K562 (cell line): ENCODE measurements at regions not wholly inside any gene's neighbourhood (a gene's known extent, or its start where the extent isn't known, plus 50 kb on each side); places are given as distances from the start of the nearest gene placed in this dataset.

Source experiments
- ATAC-seq: fragments of 200-7000 bp; cut with Tn5 transposase; 3 replicates; pipeline ENCODE4 v1.9.1; 2020; ENCODE audit warnings: moderate library complexity
- BruUV-seq: library from RNA; stranded (reverse); fragments of 400-500 nt; replicated peaks from 2 replicates; lab custom pipeline; 2021; lab: Mats Ljungman, UMichigan
- CTCF ChIA-PET: fragments of 300-600 bp; formaldehyde crosslinking; extraction: SDS; loops from one replicate; lab custom pipeline; 2021; ENCODE audit warnings: low intra/inter-chr PET ratio; lab: Yijun Ruan, JAX
- POLR2A ChIA-PET: fragments of 300-600, 350-650 bp; sonication (Branson Sonifier 250); formaldehyde crosslinking; extraction: SDS; loops from one replicate; lab custom pipeline; 2021; ENCODE audit warnings: antibody characterized with exemption, inconsistent platforms; lab: Yijun Ruan, JAX
- DNase-seq, 4 experiments: peaks; one replicate each; pipeline versions ENCODE4 v3.0.0 to v3.0.0-alpha.2; 2011 to 2018; ENCODE audit warnings: low spot score in 3 of 4, mixed read lengths in 3 of 4; ENCODE audit errors: extremely low read depth in 1 of 4
- FAIRE-seq: peaks from 2 replicates; lab custom pipeline; 2011; peaks lifted over from hg19 to GRCh38; lab: Jason Lieb, UNC
- H2AFZ ChIP-seq: 2 replicates; pipeline ENCODE4 v1.6.0; 2011; ENCODE audit warnings: low read depth, low read length, control low read depth, inconsistent platforms
- H3K27ac ChIP-seq: fragments of 200-600 bp; 3 replicates; pipeline ENCODE4 v1.8.0; 2011; ENCODE audit warnings: low read depth, mild to moderate bottlenecking, control low read depth, inconsistent platforms, low read length, moderate library complexity, mixed read lengths; ENCODE audit errors: extremely low read depth
- H3K27me3 ChIP-seq, 2 experiments: fragments of 300-600 bp in 1 of 2; 2 replicates in 1 of 2; 3 replicates in 1 of 2; pipeline versions ENCODE4 v1.6.0 to v1.8.0; 2011; ENCODE audit warnings: inconsistent platforms in 2 of 2, low read length in 2 of 2, mild to moderate bottlenecking in 1 of 2, mixed read lengths in 1 of 2, moderate library complexity in 1 of 2; ENCODE audit not compliant: control insufficient read depth in 2 of 2, insufficient read depth in 2 of 2
- H3K36me3 ChIP-seq: fragments of 300-600 bp; 3 replicates; pipeline ENCODE4 v1.8.0; 2011; ENCODE audit warnings: mild to moderate bottlenecking, low read length, inconsistent platforms; ENCODE audit not compliant: control insufficient read depth, insufficient read depth
- H3K4me1 ChIP-seq, 2 experiments: fragments of 200-600 bp in 1 of 2; replicated peaks in 1 of 2; 2 replicates in 1 of 2; 3 replicates in 1 of 2; pipeline versions ENCODE4 v1.5.1 to v1.8.0; 2011; ENCODE audit warnings: inconsistent platforms in 2 of 2, low read length in 2 of 2, mild to moderate bottlenecking in 1 of 2, mixed read lengths in 1 of 2, moderate library complexity in 1 of 2; ENCODE audit not compliant: control insufficient read depth in 2 of 2, insufficient read depth in 2 of 2
- H3K4me2 ChIP-seq: 2 replicates; pipeline ENCODE4 v1.6.1; 2011; ENCODE audit warnings: low read length, control low read depth, inconsistent platforms, mixed read lengths; ENCODE audit not compliant: insufficient read depth
- H3K4me3 ChIP-seq: fragments of 200-600 bp; sonication (generic), shearing (Covaris generic); 2 replicates; pipeline ENCODE4 v1.5.1; 2016; ENCODE audit warnings: control low read depth, inconsistent platforms
- H3K79me2 ChIP-seq: fragments of 200-600 bp; 3 replicates; pipeline ENCODE4 v1.8.0; 2011; ENCODE audit warnings: low read length, inconsistent platforms; ENCODE audit not compliant: control insufficient read depth, insufficient read depth
- H3K9ac ChIP-seq, 2 experiments: 2 replicates each; pipeline versions ENCODE4 v1.6.0 to v1.6.1; 2011; ENCODE audit warnings: low read depth in 2 of 2, low read length in 2 of 2, control low read depth in 1 of 2, inconsistent platforms in 1 of 2, mild to moderate bottlenecking in 1 of 2, mixed read lengths in 1 of 2; ENCODE audit not compliant: insufficient read depth in 1 of 2
- H3K9me1 ChIP-seq: one replicate; pipeline ENCODE4 v1.6.0; 2011; ENCODE audit warnings: inconsistent platforms, mild to moderate bottlenecking, low read length, moderate library complexity; ENCODE audit not compliant: control insufficient read depth, insufficient read depth
- H3K9me3 ChIP-seq: replicated peaks from 2 replicates; pipeline ENCODE4 v1.5.1; 2011; ENCODE audit warnings: low read depth, low read length, inconsistent platforms; ENCODE audit not compliant: control insufficient read depth, insufficient read depth
- H4K20me1 ChIP-seq: replicated peaks from 2 replicates; pipeline ENCODE4 v1.6.1; 2011; ENCODE audit warnings: low read length, inconsistent platforms, mixed read lengths; ENCODE audit not compliant: control insufficient read depth, insufficient read depth
- BCOR ChIP-seq: fragments of 450-650 bp; IDR thresholded peaks from 2 replicates; pipeline ENCODE4 v1.6.1; 2016
- BRF2 ChIP-seq: IDR thresholded peaks from 3 replicates; pipeline ENCODE4 v1.6.1; 2011; ENCODE audit warnings: borderline replicate concordance, mild to moderate bottlenecking; ENCODE audit not compliant: insufficient read length, insufficient read depth
- GTF2B ChIP-seq: IDR thresholded peaks from 2 replicates; pipeline ENCODE4 v1.6.1; 2011; ENCODE audit not compliant: insufficient read length; ENCODE audit errors: extremely low read depth
- PCBP1 ChIP-seq: fragments of 200-400 bp; formaldehyde crosslinking; IDR thresholded peaks from 2 replicates; pipeline ENCODE4 v1.6.1; 2018; ENCODE audit warnings: mild to moderate bottlenecking, low read depth, low read length; ENCODE audit not compliant: poor library complexity, severe bottlenecking
- PCBP2 ChIP-seq: fragments of 200-400 bp; formaldehyde crosslinking; IDR thresholded peaks from 2 replicates; pipeline ENCODE4 v1.6.1; 2018; ENCODE audit warnings: low read length, low read depth, mild to moderate bottlenecking, moderate library complexity; ENCODE audit not compliant: poor library complexity, severe bottlenecking
- TGIF2 ChIP-seq: sonication (generic); formaldehyde crosslinking; IDR thresholded peaks from 2 replicates; pipeline ENCODE4 v1.8.1; 2022; ENCODE audit warnings: mild to moderate bottlenecking, missing genetic modification reagents, moderate library complexity
- ZNF395 ChIP-seq: fragments of 200-800 bp; sonication (Bioruptor generic); IDR thresholded peaks from 2 replicates; pipeline ENCODE4 v1.6.1; 2017; ENCODE audit warnings: missing genetic modification characterization, missing compliant biosample characterization
- ZNF518B ChIP-seq: fragments of 250-450 bp; sonication (Bioruptor Pico); IDR thresholded peaks from 2 replicates; pipeline ENCODE4 v1.5.0; 2021; ENCODE audit warnings: mild to moderate bottlenecking, moderate library complexity
- ZNF655 ChIP-seq: fragments of 250-450 bp; sonication (Bioruptor Pico); IDR thresholded peaks from 2 replicates; pipeline ENCODE4 v1.5.0; 2021
- WGBS: fragments of 100-300 bp; shearing (Covaris generic); methylation state at CpG from one replicate; pipeline ENCODE4 v1.1.6; 2016; ENCODE audit warnings: low coverage, mixed read lengths; ENCODE audit not compliant: insufficient coverage; ENCODE audit errors: missing lambda C conversion rate; 5-methylcytosine and 5-hydroxymethylcytosine counted together
- in situ Hi-C: fragments of 300-500 bp; cut with MboI; formaldehyde crosslinking; loops from 4 replicates; pipeline ENCODE4 v1.15.0; 2018; ENCODE audit warnings: inconsistent platforms, mixed read lengths
- intact Hi-C: fragments of 100-400 bp; cut with micrococcal nuclease; formaldehyde crosslinking; loops from 2 replicates; pipeline ENCODE4 v1.14.2; 2022

GRCh38 chr1:199843861-199844260 lies 183.6 kb upstream of the NR5A2 start:
- Histone ChIP-seq H3K9ac (no peak overlapping the region), H3K4me2 (no peak overlapping the region), H4K20me1 (no peaks in the 10 kb centered on the region), H3K9me3 (no peaks in the 10 kb centered on the region; the same call in 1 of the 2 replicates), H2AFZ (no peak overlapping the region), H3K27me3 (no peaks in the 10 kb centered on the region), H3K4me3 (no peak overlapping the region), H3K27ac (no peak overlapping the region), H3K79me2 (no peaks in the 10 kb centered on the region), H3K36me3 (no peaks in the 10 kb centered on the region), H3K4me1 (no peaks in the 10 kb centered on the region), H3K9me1 (no peaks in the 10 kb centered on the region)
- ChIA-PET CTCF (no interaction called here), POLR2A (no interaction called here)
- in situ Hi-C loops (no loop called here), intact Hi-C loops (no loop called here)
- WGBS = 0% methylated on average over 2 of the region's 2 CpGs
- FAIRE-seq (no peak), ATAC-seq (no peak), DNase-seq (no peak)
- BruUV-seq = no TSS peak
- TF ChIP-seq BRF2 (no peak), PCBP1 (no peak), BCOR (no peak), PCBP2 (no peak), TGIF2 (no peak), ZNF395 (CRISPR knock-in tag) (no peak), GTF2B (no peak), ZNF518B (CRISPR knock-in tag) (no peak), ZNF655 (no peak)
